Lower lobe of right lung (tissue), 2 donors: ENCODE measurements at regions not wholly inside any gene's neighbourhood (a gene's known extent, or its start where the extent isn't known, plus 50 kb on each side); places are given as distances from the start of the nearest gene placed in this dataset.
A peak's percentile ranks its signal among the peaks of the same experiment; 100 is the strongest.

Experiments
- ATAC-seq, 2 donors: fragments of 200-7000 bp; cut with Tn5 transposase; one replicate each; pipeline ENCODE4 v1.9.1; 2020 to 2022; ENCODE audit warnings: mild to moderate bottlenecking in 2 of 2, moderate library complexity in 2 of 2
- DNase-seq: peaks from one replicate; pipeline ENCODE4 v3.0.0-alpha.2; 2020
- H3K27ac ChIP-seq: fragments of 200-600 bp; one replicate; pipeline ENCODE4 v1.8.0; 2022
- H3K27me3 ChIP-seq: fragments of 200-600 bp; one replicate; pipeline ENCODE4 v1.8.0; 2022; ENCODE audit warnings: low read depth
- H3K36me3 ChIP-seq: fragments of 200-600 bp; one replicate; pipeline ENCODE4 v1.8.0; 2022; ENCODE audit warnings: mild to moderate bottlenecking
- H3K4me1 ChIP-seq: fragments of 200-600 bp; one replicate; pipeline ENCODE4 v1.8.0; 2022
- H3K4me3 ChIP-seq: fragments of 200-600 bp; one replicate; pipeline ENCODE4 v1.8.0; 2022; ENCODE audit warnings: mild to moderate bottlenecking
- H3K9me3 ChIP-seq: fragments of 200-600 bp; one replicate; pipeline ENCODE4 v1.8.0; 2022
- intact Hi-C: fragments of 100-400 bp; cut with DNase I; formaldehyde crosslinking; loops from one replicate; pipeline ENCODE4 v1.11.0; 2022
- TF ChIP-seq, protein P1 (sequence below): fragments of 200-600 bp; IDR thresholded peaks from one replicate; pipeline ENCODE4 v1.8.0; 2022; ENCODE audit warnings: antibody characterized with exemption, mild to moderate bottlenecking
- donor health status: DM: no; HTN: yes; CAD: no; lungs with severe emphysema.

- TF ChIP-seq, protein P1, sequence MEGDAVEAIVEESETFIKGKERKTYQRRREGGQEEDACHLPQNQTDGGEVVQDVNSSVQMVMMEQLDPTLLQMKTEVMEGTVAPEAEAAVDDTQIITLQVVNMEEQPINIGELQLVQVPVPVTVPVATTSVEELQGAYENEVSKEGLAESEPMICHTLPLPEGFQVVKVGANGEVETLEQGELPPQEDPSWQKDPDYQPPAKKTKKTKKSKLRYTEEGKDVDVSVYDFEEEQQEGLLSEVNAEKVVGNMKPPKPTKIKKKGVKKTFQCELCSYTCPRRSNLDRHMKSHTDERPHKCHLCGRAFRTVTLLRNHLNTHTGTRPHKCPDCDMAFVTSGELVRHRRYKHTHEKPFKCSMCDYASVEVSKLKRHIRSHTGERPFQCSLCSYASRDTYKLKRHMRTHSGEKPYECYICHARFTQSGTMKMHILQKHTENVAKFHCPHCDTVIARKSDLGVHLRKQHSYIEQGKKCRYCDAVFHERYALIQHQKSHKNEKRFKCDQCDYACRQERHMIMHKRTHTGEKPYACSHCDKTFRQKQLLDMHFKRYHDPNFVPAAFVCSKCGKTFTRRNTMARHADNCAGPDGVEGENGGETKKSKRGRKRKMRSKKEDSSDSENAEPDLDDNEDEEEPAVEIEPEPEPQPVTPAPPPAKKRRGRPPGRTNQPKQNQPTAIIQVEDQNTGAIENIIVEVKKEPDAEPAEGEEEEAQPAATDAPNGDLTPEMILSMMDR, result peak; percentile 27
- Histone ChIP-seq H3K4me1 (no peaks in the 10 kb centered on the region), H3K9me3 (no peaks in the 10 kb centered on the region), H3K27me3 (no peaks in the 10 kb centered on the region), H3K36me3 (no peaks in the 10 kb centered on the region), H3K27ac (no peak overlapping the region), H3K4me3 (no peak overlapping the region)
- intact Hi-C loops, result no loop called here
- DNase-seq, result no peak
- ATAC-seq, result no peak
Measured at GRCh38 chr9:88660611-88661010, 125.6 kb downstream of the NXNL2 start.

DNA sequence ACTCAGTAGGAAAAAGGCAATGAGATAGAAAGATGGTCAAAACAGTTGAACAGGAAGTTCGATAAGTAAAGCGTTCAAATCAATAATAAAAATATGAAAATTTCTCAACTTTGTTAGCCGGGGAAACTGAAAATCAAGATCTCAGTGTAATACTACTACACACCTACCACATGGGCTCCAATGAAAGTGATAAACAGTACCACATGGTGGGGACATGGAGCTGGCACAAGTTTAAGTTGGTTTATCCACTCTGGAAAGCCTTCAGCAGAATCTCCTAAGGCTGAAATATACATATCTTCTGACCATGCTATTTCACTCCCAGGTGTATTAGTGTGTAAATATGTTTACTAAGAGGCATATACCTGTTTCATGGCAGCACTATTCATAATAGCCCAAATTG is 126.8 kb downstream of the NXNL2 start:
- Histone ChIP-seq H3K4me3 (no peak overlapping the region), H3K36me3 (no peaks in the 10 kb centered on the region), H3K9me3 (no peaks in the 10 kb centered on the region), H3K4me1 (no peaks in the 10 kb centered on the region), H3K27me3 (no peaks in the 10 kb centered on the region), H3K27ac (no peak overlapping the region)
- TF ChIP-seq, protein P1, result no peak
- ATAC-seq, result no peak
- intact Hi-C loops, result no loop called here
- no peak for DNase-seq

DNA sequence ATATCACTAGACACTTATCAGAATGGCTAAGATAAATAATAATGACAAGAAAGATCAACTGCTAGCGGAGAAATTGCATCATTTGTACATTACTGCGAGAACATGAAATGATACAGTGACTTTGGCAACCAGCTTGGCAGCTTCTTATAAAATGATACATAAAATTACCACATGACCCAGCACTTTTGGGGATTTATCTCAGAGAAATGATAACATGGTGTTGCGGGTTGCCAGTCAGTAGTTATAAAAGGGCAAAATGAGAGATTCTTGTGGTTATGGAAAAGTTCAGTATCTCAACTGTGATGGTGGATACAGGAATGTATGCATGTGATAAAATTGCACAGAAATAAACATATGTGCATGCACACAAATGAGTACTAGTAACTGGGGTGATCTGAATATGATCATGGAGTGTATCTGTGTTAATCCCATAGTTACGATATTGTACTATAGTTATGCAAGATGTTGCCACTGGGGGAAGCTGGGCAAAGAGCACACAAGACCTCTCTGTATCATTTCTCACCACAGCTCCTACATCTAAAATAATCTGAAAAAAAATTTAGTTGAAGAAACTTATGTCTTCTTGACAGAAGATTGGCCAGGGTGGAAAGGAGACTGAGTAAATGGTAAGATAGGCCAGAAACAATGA is 128.9 kb downstream of the NXNL2 start:
- H3K36me3 ChIP-seq, result no peaks in the 10 kb centered on the region
- DNase-seq (no peak), ATAC-seq (no peak)
- H3K27ac ChIP-seq, result no peak overlapping the region
- H3K4me3 ChIP-seq, result no peak overlapping the region
- H3K4me1 ChIP-seq, result no peaks in the 10 kb centered on the region
- TF ChIP-seq, protein P1, result no peak
- intact Hi-C loops, result no loop called here
- no peaks in the 10 kb centered on the region for H3K27me3 ChIP-seq
- H3K9me3 ChIP-seq, result no peaks in the 10 kb centered on the region

GRCh38 chr9:88664773-88665172 is 129.8 kb downstream of the NXNL2 start:
- no peak for DNase-seq
- intact Hi-C loops, result no loop called here
- H3K27ac ChIP-seq, result no peak overlapping the region
- TF ChIP-seq, protein P1, result no peak
- no peaks in the 10 kb centered on the region for H3K27me3 ChIP-seq
- H3K4me1 ChIP-seq, result no peaks in the 10 kb centered on the region
- H3K9me3 ChIP-seq, result no peaks in the 10 kb centered on the region
- H3K36me3 ChIP-seq, result no peaks in the 10 kb centered on the region
- H3K4me3 ChIP-seq, result no peak overlapping the region
- ATAC-seq, result no peak

- Histone ChIP-seq H3K27ac (no peak overlapping the region), H3K9me3 (no peaks in the 10 kb centered on the region), H3K27me3 (no peaks in the 10 kb centered on the region), H3K36me3 (no peaks in the 10 kb centered on the region), H3K4me1 (no peaks in the 10 kb centered on the region), H3K4me3 (no peak overlapping the region)
- peak in 1 of 2 donors; percentile 30 for ATAC-seq
- intact Hi-C loops, result no loop called here
- TF ChIP-seq, protein P1, result no peak
- DNase-seq, result no peak
Measured at GRCh38 chr9:88672874-88673689, 138.1 kb downstream of the NXNL2 start.
